HG03354 (cell line): ENCODE measurements at regions not wholly inside any gene's neighbourhood (a gene's known extent, or its start where the extent isn't known, plus 50 kb on each side); places are given as distances from the start of the nearest gene placed in this dataset.
"Not testable (repeated sequence)": the region's sequence is repeated elsewhere in the genome, so short reads cannot be mapped to it uniquely, and the experiment has no call there.

Experiments used
- ATAC-seq: cut with Tn5 transposase; IDR thresholded peaks from one replicate; pipeline ENCODE4 v1.9.1; 2021; ENCODE audit warnings: mild to moderate bottlenecking; ENCODE audit not compliant: unreplicated experiment, poor library complexity, severe bottlenecking

DNA sequence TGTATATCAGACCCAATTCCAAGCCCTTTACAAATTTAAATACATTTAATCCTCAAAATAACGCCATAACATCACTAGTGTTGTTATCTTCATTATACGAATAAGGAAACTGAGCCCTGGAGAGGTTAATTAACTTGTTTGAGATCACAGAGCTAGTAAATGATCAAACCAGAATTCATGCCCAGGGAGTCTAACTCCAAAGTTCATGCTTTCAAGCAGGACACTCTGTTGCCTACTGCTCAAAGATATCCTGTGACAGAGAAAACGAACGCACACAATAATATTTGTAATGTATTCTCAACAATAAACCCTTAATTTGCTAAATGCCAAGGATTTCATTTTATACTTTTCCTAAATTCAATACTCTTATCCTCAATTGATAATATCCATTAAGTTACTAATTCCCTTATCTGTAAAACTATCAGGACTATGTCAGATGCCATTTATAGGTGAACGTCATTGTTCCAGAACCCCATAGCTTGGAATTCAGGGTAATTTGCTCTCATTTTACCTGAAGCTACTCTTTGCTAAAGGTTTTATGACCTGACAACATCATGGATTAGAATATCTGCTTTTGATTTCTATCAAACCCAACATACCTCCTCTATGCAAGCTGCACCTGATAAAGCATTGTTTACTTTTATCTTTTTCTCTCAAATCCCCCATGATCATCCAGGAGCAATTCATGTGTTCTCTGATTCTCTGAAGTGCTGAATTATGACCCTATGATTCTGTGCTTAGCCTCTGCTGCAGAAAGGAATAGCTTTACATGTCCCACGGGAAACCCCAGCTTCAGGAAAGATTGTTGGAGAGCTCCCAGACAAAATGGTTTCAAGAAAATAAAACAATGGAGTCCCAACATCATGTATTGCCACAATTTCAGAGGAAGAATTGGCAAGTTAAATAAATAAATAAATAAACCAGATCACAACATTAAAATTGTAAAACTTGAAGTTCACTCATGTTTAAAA, 150.2 kb upstream of the CDK1 start:
- ATAC-seq: no peak

- ATAC-seq: no peak
Observed at GRCh38 chr10:60626037-60626436, 152.2 kb upstream of the CDK1 start.

GRCh38 chr10:60623627-60624026, 154.7 kb upstream of the CDK1 start:
- ATAC-seq: no peak

- ATAC-seq: no peak
Observed at GRCh38 chr10:60621018-60621417, 157.3 kb upstream of the CDK1 start.

- ATAC-seq: no peak
Observed at GRCh38 chr10:60618861-60619260, 159.4 kb upstream of the CDK1 start.

GRCh38 chr10:60615541-60615940, 162.7 kb upstream of the CDK1 start:
- ATAC-seq: no peak

- no peak for ATAC-seq
Observed at GRCh38 chr10:60614363-60614762, 163.9 kb upstream of the CDK1 start.

DNA sequence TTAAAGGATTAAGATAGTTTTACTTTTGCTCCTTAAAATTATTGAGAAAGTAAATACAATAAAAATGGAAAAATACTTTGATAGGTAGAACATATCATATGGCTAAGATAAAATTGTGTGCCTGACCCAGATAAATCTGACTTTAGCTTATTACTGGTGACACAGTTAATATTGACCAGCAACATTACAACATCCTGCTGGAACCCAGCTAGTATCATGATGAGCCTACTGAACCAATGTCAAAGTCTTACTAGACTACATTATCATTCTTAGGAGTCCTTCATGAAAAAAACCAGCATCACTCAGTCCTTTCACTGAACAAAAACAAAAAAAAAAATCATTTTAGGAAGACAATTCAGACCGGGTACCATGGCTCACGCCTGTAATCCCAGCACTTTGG, 164.8 kb upstream of the CDK1 start:
- ATAC-seq: no peak

- no peak for ATAC-seq
Observed at GRCh38 chr10:60611291-60611747, 167.0 kb upstream of the CDK1 start.

DNA sequence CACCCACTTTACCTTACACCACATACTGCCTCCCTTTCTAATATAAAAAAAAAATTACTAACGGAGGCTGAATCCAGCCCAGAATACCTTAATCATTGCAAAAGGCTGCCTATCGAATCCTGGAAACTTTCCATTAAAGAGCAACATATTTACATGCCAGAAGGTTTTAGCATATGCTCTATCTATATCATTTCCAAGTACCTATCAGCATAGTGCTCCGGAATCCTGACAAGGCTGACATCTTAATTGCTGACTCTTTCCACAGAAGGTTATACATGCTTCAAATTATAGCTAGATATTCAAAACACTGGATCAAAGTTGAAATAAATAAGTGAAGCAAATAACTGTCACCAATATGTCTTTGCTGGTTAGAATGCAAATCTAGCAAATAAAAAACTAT, 170.9 kb upstream of the CDK1 start:
- no peak for ATAC-seq

DNA sequence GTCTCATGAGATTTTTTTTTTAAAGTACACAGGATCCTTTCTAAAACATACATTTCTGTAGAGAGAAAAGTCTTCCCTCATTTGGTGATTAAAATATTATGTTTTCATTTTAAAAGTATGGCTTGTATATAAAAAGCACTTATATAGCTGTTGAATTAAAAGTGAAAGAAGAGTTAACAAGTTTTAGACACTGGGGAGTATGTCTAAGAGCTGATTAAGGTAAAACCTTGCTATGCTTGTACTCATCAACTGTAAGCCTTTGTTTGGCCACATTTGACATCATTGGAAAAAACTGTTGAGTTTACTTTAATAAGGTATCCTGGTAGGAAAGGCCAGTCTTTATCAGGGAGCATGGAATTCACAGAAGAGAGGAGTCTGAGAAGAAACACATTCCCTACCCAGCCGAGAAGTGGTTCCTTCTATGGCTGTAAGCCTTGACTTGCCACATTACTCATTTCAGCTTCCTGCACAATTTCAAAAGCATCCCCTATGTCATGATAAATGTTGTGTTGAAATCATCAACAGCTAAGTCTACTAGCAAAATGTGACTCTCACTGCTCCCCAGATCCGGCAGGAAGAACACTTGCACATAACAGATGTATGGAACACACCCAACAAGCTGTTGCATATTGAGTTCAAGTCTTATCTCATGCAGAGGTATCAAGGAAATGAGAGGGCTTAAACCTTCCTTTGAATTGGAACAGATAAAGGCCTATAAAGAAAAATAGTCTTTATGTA, 171.8 kb upstream of the CDK1 start:
- no peak for ATAC-seq

GRCh38 chr10:60605476-60605875, 172.8 kb upstream of the CDK1 start:
- no peak for ATAC-seq

GRCh38 chr10:60604342-60604741, 173.9 kb upstream of the CDK1 start:
- no peak for ATAC-seq

GRCh38 chr10:60597513-60597912, 180.8 kb upstream of the CDK1 start:
- ATAC-seq: no peak

DNA sequence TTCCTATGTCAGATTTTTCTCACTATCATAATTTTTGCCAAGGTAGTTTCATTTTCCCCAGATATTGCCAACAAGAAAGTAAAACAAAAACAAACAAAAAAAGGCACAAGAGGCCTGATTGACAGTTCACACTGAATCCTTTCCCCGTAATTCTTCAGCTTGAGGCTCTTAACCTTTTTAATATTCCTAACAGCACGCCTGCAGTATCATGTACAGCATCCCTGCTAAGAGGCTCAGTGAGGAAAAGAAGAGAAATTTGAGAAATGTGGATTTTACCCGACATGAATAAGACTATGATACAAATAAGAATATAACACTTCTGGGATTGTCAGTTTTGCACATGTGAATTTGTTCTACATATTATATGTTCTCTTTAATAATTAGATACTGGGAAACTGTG, 182.4 kb upstream of the CDK1 start:
- ATAC-seq: no peak

GRCh38 chr10:60594476-60595051, 183.7 kb upstream of the CDK1 start:
- no peak for ATAC-seq

DNA sequence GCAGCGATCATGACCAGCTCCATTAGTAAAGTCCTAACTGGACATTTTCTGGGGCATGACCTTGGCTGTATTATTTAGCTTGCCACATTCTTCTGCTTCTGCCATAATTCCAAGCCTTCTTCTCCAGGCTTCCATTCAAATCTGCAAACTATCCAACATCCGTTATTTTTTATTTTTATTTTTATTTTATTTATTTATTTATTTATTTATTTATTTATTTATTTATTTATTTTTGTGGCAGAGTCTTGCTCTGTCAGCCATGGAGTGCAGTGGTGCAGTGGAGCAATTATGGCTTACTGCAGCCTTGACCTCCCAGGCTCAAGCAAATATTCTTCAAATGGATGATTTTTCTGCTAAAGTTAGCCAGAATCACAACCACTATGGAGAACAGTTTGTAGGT, 187.2 kb upstream of the CDK1 start:
- ATAC-seq: no peak

DNA sequence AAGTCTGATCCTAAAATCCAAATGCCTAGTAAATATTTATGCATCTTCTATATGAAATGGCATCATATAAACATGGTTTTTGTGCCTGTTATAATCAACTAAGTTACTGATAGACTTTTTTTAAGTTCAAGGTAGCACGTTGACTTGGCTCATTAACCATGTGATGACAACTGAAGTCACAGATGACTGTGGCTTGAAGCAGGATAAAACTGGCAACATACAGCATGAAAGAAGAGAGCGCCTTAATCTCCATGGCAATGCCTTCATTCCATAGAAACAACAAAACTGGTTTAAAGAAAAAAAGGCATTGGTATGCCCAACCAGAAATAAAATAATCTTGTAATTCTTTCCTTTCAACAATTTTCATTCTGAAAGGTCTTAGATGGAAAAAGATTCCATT, 188.9 kb upstream of the CDK1 start:
- ATAC-seq: no peak

- not testable (repeated sequence) for ATAC-seq
Observed at GRCh38 chr10:60581782-60582181, 192.1 kb upstream of the ANK3 start.

DNA sequence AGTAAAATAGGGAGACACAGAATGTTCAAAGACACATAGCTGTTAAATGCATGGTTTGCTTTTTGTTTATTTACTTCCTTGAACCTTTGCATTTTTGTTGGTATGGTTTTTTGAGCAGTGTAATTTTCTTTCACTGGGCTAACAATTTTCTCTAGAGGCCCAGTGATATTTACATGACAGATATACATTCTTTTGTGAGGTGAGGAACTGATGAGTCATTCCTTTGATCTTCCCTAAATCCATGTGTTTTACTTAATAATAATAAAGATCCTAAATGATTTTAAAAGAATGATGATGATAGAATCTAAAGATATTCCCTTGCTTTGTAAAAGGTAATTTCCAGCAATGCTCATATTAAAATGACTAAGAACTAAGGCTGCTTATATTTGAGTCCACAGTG, 188.5 kb upstream of the ANK3 start:
- no peak for ATAC-seq
